Parathyroid adenoma (tissue), 2 donors: ENCODE measurements at regions not wholly inside any gene's neighbourhood (a gene's known extent, or its start where the extent isn't known, plus 50 kb on each side); places are given as distances from the start of the nearest gene placed in this dataset.

ENCODE experiments used
- H2AFZ ChIP-seq: fragments of 300-600 bp; sonication (generic); one replicate; pipeline ENCODE4 v1.7.0; 2017; ENCODE audit warnings: antibody characterized with exemption, mild to moderate bottlenecking
- H3K27ac ChIP-seq: fragments of 300-600 bp; sonication (generic); one replicate; pipeline ENCODE4 v1.7.0; 2017
- H3K27me3 ChIP-seq: fragments of 300-600 bp; sonication (generic); one replicate; pipeline ENCODE4 v1.7.0; 2017; ENCODE audit warnings: low read length; ENCODE audit not compliant: control insufficient read depth, insufficient read depth
- H3K36me3 ChIP-seq: fragments of 300-600 bp; sonication (generic); one replicate; pipeline ENCODE4 v1.7.0; 2017; ENCODE audit warnings: low read length; ENCODE audit not compliant: control insufficient read depth, insufficient read depth
- H3K4me1 ChIP-seq: fragments of 300-600 bp; sonication (generic); one replicate; pipeline ENCODE4 v1.7.0; 2017; ENCODE audit warnings: control low read depth
- H3K4me2 ChIP-seq: fragments of 300-600 bp; sonication (generic); one replicate; pipeline ENCODE4 v1.7.0; 2017; ENCODE audit warnings: low read length
- H3K4me3 ChIP-seq: fragments of 300-600 bp; sonication (generic); one replicate; pipeline ENCODE4 v1.7.0; 2017; ENCODE audit warnings: low read depth, low read length
- H3K79me2 ChIP-seq: fragments of 300-600 bp; sonication (generic); one replicate; pipeline ENCODE4 v1.7.0; 2017; ENCODE audit warnings: control low read depth
- H3K9ac ChIP-seq: fragments of 300-600 bp; sonication (generic); one replicate; pipeline ENCODE4 v1.7.0; 2017; ENCODE audit warnings: mild to moderate bottlenecking
- H3K9me3 ChIP-seq: fragments of 300-600 bp; sonication (generic); one replicate; pipeline ENCODE4 v1.7.0; 2017; ENCODE audit warnings: low read length; ENCODE audit not compliant: control insufficient read depth
- TF ChIP-seq, protein P1 (sequence below): fragments of 300-600 bp; sonication (generic); IDR thresholded peaks from one replicate; pipeline ENCODE4 v1.7.0; 2017; ENCODE audit warnings: antibody characterized with exemption, mild to moderate bottlenecking
- donor health status: primary hyperparathyroidism.

GRCh38 chr20:7622399-7622961 lies 317.8 kb downstream of the HAO1 start:
- Histone ChIP-seq H3K4me3 (no peak overlapping the region), H3K9ac (no peak overlapping the region), H3K4me1 (no peaks in the 10 kb centered on the region), H3K36me3 (no peaks in the 10 kb centered on the region), H3K9me3 (no peaks in the 10 kb centered on the region), H3K27ac (no peak overlapping the region), H2AFZ (no peak overlapping the region), H3K27me3 (no peaks in the 10 kb centered on the region), H3K4me2 (no peak overlapping the region), H3K79me2 (no peaks in the 10 kb centered on the region)
- TF ChIP-seq, protein P1, sequence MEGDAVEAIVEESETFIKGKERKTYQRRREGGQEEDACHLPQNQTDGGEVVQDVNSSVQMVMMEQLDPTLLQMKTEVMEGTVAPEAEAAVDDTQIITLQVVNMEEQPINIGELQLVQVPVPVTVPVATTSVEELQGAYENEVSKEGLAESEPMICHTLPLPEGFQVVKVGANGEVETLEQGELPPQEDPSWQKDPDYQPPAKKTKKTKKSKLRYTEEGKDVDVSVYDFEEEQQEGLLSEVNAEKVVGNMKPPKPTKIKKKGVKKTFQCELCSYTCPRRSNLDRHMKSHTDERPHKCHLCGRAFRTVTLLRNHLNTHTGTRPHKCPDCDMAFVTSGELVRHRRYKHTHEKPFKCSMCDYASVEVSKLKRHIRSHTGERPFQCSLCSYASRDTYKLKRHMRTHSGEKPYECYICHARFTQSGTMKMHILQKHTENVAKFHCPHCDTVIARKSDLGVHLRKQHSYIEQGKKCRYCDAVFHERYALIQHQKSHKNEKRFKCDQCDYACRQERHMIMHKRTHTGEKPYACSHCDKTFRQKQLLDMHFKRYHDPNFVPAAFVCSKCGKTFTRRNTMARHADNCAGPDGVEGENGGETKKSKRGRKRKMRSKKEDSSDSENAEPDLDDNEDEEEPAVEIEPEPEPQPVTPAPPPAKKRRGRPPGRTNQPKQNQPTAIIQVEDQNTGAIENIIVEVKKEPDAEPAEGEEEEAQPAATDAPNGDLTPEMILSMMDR: no peak

DNA sequence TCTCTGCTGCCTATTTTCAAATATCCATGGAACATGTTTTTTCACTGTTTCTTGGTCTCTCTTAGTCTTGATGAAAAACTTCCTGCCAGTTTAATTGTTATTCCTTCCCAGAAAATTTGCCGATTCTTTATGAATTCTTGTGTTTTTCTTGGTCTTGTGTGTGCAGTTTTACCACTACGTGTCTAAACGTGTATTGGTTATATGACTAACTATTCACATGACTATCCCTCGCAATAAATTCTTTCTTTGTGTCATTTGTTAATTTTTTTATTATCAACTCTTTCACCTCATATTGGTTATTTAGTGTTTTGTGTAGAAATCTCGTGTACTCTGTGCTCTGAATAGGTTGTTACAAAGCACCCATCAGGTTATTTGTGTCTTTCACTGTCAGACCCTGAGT lies 315.4 kb downstream of the HAO1 start:
- Histone ChIP-seq H3K27ac (no peak overlapping the region), H2AFZ (no peak overlapping the region), H3K9me3 (no peaks in the 10 kb centered on the region), H3K79me2 (no peaks in the 10 kb centered on the region), H3K4me3 (no peak overlapping the region), H3K4me1 (no peaks in the 10 kb centered on the region), H3K4me2 (no peak overlapping the region), H3K9ac (no peak overlapping the region), H3K36me3 (no peaks in the 10 kb centered on the region), H3K27me3 (no peaks in the 10 kb centered on the region)
- TF ChIP-seq, protein P1: no peak

GRCh38 chr20:7627734-7628663 lies 312.3 kb downstream of the HAO1 start:
- H3K9ac ChIP-seq: no peak overlapping the region
- no peaks in the 10 kb centered on the region for H3K27me3 ChIP-seq
- H3K4me3 ChIP-seq: no peak overlapping the region
- TF ChIP-seq, protein P1: no peak
- H3K9me3 ChIP-seq: no peaks in the 10 kb centered on the region
- H3K79me2 ChIP-seq: no peaks in the 10 kb centered on the region
- no peaks in the 10 kb centered on the region for H3K36me3 ChIP-seq
- no peaks in the 10 kb centered on the region for H3K4me1 ChIP-seq
- no peak overlapping the region for H3K27ac ChIP-seq
- H3K4me2 ChIP-seq: no peak overlapping the region
- no peak overlapping the region for H2AFZ ChIP-seq

GRCh38 chr20:7629880-7630279 lies 310.4 kb downstream of the HAO1 start:
- Histone ChIP-seq H3K9me3 (no peaks in the 10 kb centered on the region), H3K27me3 (no peaks in the 10 kb centered on the region), H2AFZ (no peak overlapping the region), H3K36me3 (no peaks in the 10 kb centered on the region), H3K9ac (no peak overlapping the region), H3K4me3 (no peak overlapping the region), H3K79me2 (no peaks in the 10 kb centered on the region), H3K27ac (no peak overlapping the region), H3K4me1 (no peaks in the 10 kb centered on the region), H3K4me2 (no peak overlapping the region)
- TF ChIP-seq, protein P1: no peak
